IMR-90 (cell line): ENCODE measurements at regions not wholly inside any gene's neighbourhood (a gene's known extent, or its start where the extent isn't known, plus 50 kb on each side); places are given as distances from the start of the nearest gene placed in this dataset.

Experiments used
- ATAC-seq: fragments of 200-7000 bp; cut with Tn5 transposase; 2 replicates; pipeline ENCODE4 v1.9.1; 2020; ENCODE audit warnings: low read depth, mild to moderate bottlenecking, moderate library complexity
- BruUV-seq: library from RNA; stranded (reverse); fragments of 400-500 nt; replicated peaks from 2 replicates; lab custom pipeline; 2021; lab: Mats Ljungman, UMichigan
- CTCF ChIA-PET: fragments of 300-600 bp; formaldehyde crosslinking; extraction: SDS; loops from one replicate; lab custom pipeline; 2021; ENCODE audit warnings: antibody characterized with exemption; lab: Yijun Ruan, JAX
- POLR2A ChIA-PET: fragments of 300-600 bp; sonication (Branson Sonifier 250); formaldehyde crosslinking; loops from one replicate; lab custom pipeline; 2022; ENCODE audit warnings: antibody characterized with exemption; ENCODE audit not compliant: unreplicated experiment; lab: Charles Lee
- DNase-seq: peaks from one replicate; pipeline ENCODE4 v3.0.0; 2013
- H2AFZ ChIP-seq: replicated peaks from 2 replicates; pipeline ENCODE3; 2013; ENCODE audit warnings: low read length, mild to moderate bottlenecking; ENCODE audit not compliant: poor library complexity
- H2AK5ac ChIP-seq: 2 replicates; pipeline ENCODE4 v1.6.1; 2013; ENCODE audit warnings: low read depth, low read length, inconsistent platforms
- H2AK9ac ChIP-seq: replicated peaks from 2 replicates; pipeline ENCODE3; 2013; ENCODE audit warnings: mild to moderate bottlenecking, low read depth, low read length, moderate library complexity; ENCODE audit not compliant: poor library complexity
- H2BK120ac ChIP-seq: 2 replicates; pipeline ENCODE4 v1.6.1; 2013; ENCODE audit warnings: low read depth, low read length, inconsistent platforms
- H2BK15ac ChIP-seq: 3 replicates; pipeline ENCODE4 v1.6.1; 2013; ENCODE audit warnings: low read depth, low read length, inconsistent platforms
- H2BK20ac ChIP-seq: 2 replicates; pipeline ENCODE4 v1.6.1; 2013; ENCODE audit warnings: low read depth, mild to moderate bottlenecking, inconsistent platforms, low read length, moderate library complexity
- H2BK5ac ChIP-seq: 2 replicates; pipeline ENCODE4 v1.6.1; 2013; ENCODE audit warnings: mild to moderate bottlenecking, low read depth, low read length, inconsistent platforms; ENCODE audit not compliant: poor library complexity, severe bottlenecking
- H3K14ac ChIP-seq: replicated peaks from 2 replicates; pipeline ENCODE4 v1.6.1; 2013; ENCODE audit warnings: low read depth, low read length, inconsistent platforms
- H3K18ac ChIP-seq: 2 replicates; pipeline ENCODE4 v1.6.1; 2013; ENCODE audit warnings: low read depth, low read length, control low read depth
- H3K23ac ChIP-seq: 2 replicates; pipeline ENCODE4 v1.6.1; 2013; ENCODE audit warnings: low read depth, low read length, inconsistent platforms
- H3K27ac ChIP-seq: 2 replicates; pipeline ENCODE4 v1.5.1; 2013; ENCODE audit warnings: mild to moderate bottlenecking, control low read depth, low read length; ENCODE audit not compliant: insufficient read depth
- H3K27me3 ChIP-seq: 2 replicates; pipeline ENCODE4 v1.6.1; 2013; ENCODE audit warnings: low read length; ENCODE audit not compliant: control insufficient read depth, insufficient read depth
- H3K36me3 ChIP-seq: 2 replicates; pipeline ENCODE4 v1.6.1; 2013; ENCODE audit warnings: low read length, mixed read lengths; ENCODE audit not compliant: control insufficient read depth, insufficient read depth
- H3K4ac ChIP-seq: 2 replicates; pipeline ENCODE4 v1.6.1; 2013; ENCODE audit warnings: low read depth, low read length, inconsistent platforms
- H3K4me1 ChIP-seq: 2 replicates; pipeline ENCODE4 v1.6.1; 2013; ENCODE audit warnings: low read length, mixed read lengths; ENCODE audit not compliant: control insufficient read depth, insufficient read depth
- H3K4me2 ChIP-seq: 2 replicates; pipeline ENCODE4 v1.6.1; 2013; ENCODE audit warnings: low read depth, mild to moderate bottlenecking, control low read depth, low read length, moderate library complexity
- H3K4me3 ChIP-seq: 2 replicates; pipeline ENCODE4 v1.5.1; 2013; ENCODE audit warnings: low read depth, mild to moderate bottlenecking, control low read depth, low read length, moderate library complexity; ENCODE audit not compliant: insufficient read depth
- H3K56ac ChIP-seq: 2 replicates; pipeline ENCODE4 v1.6.1; 2013; ENCODE audit warnings: low read length, inconsistent platforms; ENCODE audit not compliant: insufficient read depth; ENCODE audit errors: extremely low read depth
- H3K79me1 ChIP-seq, 2 experiments: 2 replicates each; pipeline ENCODE4 v1.6.1; 2013; ENCODE audit warnings: low read length in 2 of 2, inconsistent platforms in 1 of 2, low read depth in 1 of 2
- H3K9ac ChIP-seq: 2 replicates; pipeline ENCODE4 v1.6.1; 2013; ENCODE audit warnings: low read depth, low read length, control low read depth
- H3K9me1 ChIP-seq: 2 replicates; pipeline ENCODE4 v1.6.1; 2013; ENCODE audit warnings: low read length, inconsistent platforms; ENCODE audit not compliant: insufficient read depth
- H3K9me3 ChIP-seq: 2 replicates; pipeline ENCODE4 v1.6.1; 2013; ENCODE audit warnings: low read length; ENCODE audit not compliant: control insufficient read depth, insufficient read depth
- H4K20me1 ChIP-seq: 2 replicates; pipeline ENCODE4 v1.6.1; 2013; ENCODE audit warnings: low read length, inconsistent platforms; ENCODE audit not compliant: insufficient read depth
- H4K5ac ChIP-seq: 2 replicates; pipeline ENCODE4 v1.6.1; 2013; ENCODE audit warnings: mild to moderate bottlenecking, low read depth, low read length, control low read depth
- H4K8ac ChIP-seq, 2 experiments: 2 replicates each; pipeline ENCODE4 v1.6.1; 2013; ENCODE audit warnings: low read depth in 2 of 2, low read length in 2 of 2, control low read depth in 1 of 2, inconsistent platforms in 1 of 2
- H4K91ac ChIP-seq: 2 replicates; pipeline ENCODE4 v1.6.1; 2013; ENCODE audit warnings: low read depth, low read length, inconsistent platforms; ENCODE audit not compliant: insufficient read depth
- BHLHE40 ChIP-seq: fragments of 150-350 bp; IDR thresholded peaks from 2 replicates; pipeline ENCODE4 v1.6.1; 2016; ENCODE audit warnings: mild to moderate bottlenecking, low read depth, low read length
- CEBPB ChIP-seq: IDR thresholded peaks from 2 replicates; pipeline ENCODE4 v1.6.1; 2012; ENCODE audit warnings: low read depth, low read length, improper control_type of control experiment
- CHD1 ChIP-seq: IDR thresholded peaks from 2 replicates; pipeline ENCODE4 v1.6.1; 2012; ENCODE audit warnings: low read depth, low read length, improper control_type of control experiment
- CTCF ChIP-seq: conservative IDR thresholded peaks from 2 replicates; pipeline ENCODE4 v1.5.1; 2012; ENCODE audit warnings: mild to moderate bottlenecking, low read depth, low read length, improper control_type of control experiment
- ELK1 ChIP-seq: fragments of 150-350 bp; IDR thresholded peaks from 2 replicates; pipeline ENCODE4 v1.6.1; 2016; ENCODE audit warnings: low read depth, mild to moderate bottlenecking, low read length, moderate library complexity, borderline replicate concordance
- FOS ChIP-seq: fragments of 150-350 bp; IDR thresholded peaks from 2 replicates; pipeline ENCODE4 v1.6.1; 2016; ENCODE audit warnings: low read depth, low read length
- MAFK ChIP-seq: IDR thresholded peaks from 2 replicates; pipeline ENCODE4 v1.6.1; 2012; ENCODE audit warnings: low read depth, low read length, improper control_type of control experiment
- MAZ ChIP-seq: IDR thresholded peaks from 2 replicates; pipeline ENCODE4 v1.6.1; 2012; ENCODE audit warnings: low read depth, mild to moderate bottlenecking, low read length, improper control_type of control experiment, moderate library complexity, borderline replicate concordance
- MXI1 ChIP-seq: IDR thresholded peaks from 2 replicates; pipeline ENCODE4 v1.6.1; 2012; ENCODE audit warnings: low read depth, mild to moderate bottlenecking, low read length, moderate library complexity, borderline replicate concordance
- NFE2L2 ChIP-seq: fragments of 150-350 bp; IDR thresholded peaks from 2 replicates; pipeline ENCODE4 v1.6.1; 2016; ENCODE audit warnings: low read depth, mild to moderate bottlenecking, low read length
- POLR2A ChIP-seq: IDR thresholded peaks from 2 replicates; pipeline ENCODE4 v1.6.1; 2012; ENCODE audit warnings: mild to moderate bottlenecking, low read depth, low read length
- RAD21 ChIP-seq: IDR thresholded peaks from 2 replicates; pipeline ENCODE4 v1.6.1; 2012; ENCODE audit warnings: low read length, improper control_type of control experiment
- RCOR1 ChIP-seq: IDR thresholded peaks from 2 replicates; pipeline ENCODE4 v1.6.1; 2012; ENCODE audit warnings: mild to moderate bottlenecking, low read length, improper control_type of control experiment; ENCODE audit not compliant: insufficient replicate concordance
- RFX5 ChIP-seq: IDR thresholded peaks from 2 replicates; pipeline ENCODE4 v1.8.0; 2012; ENCODE audit warnings: low read depth, mild to moderate bottlenecking, low read length, moderate library complexity
- SMC3 ChIP-seq: fragments of 150-350 bp; IDR thresholded peaks from 2 replicates; pipeline ENCODE4 v1.6.1; 2016; ENCODE audit warnings: low read depth, mild to moderate bottlenecking, antibody characterized with exemption, low read length, moderate library complexity
- USF2 ChIP-seq: fragments of 150-350 bp; IDR thresholded peaks from 2 replicates; pipeline ENCODE4 v1.6.1; 2017; ENCODE audit warnings: mild to moderate bottlenecking, antibody characterized with exemption, low read length, low read depth
- WGBS, 2 experiments: methylation state at CpG; one replicate each; pipeline versions ENCODE4 v1.1.5 to v1.1.7; 2013; ENCODE audit warnings: missing lambda C conversion rate in 2 of 2; ENCODE audit not compliant: insufficient read length in 1 of 2; ENCODE audit errors: extremely low coverage in 2 of 2; 5-methylcytosine and 5-hydroxymethylcytosine counted together
- dilution Hi-C: fragments of 300-500 bp; cut with HindIII; formaldehyde crosslinking; loops from one replicate; pipeline ENCODE4 v1.14.3; 2018; ENCODE audit warnings: low sequenced_read_pairs; ENCODE audit not compliant: unreplicated experiment
- in situ Hi-C: fragments of 300-500 bp; cut with MboI; formaldehyde crosslinking; loops from 3 replicates; pipeline ENCODE4 v1.14.3; 2019; ENCODE audit warnings: low sequenced_read_pairs, inconsistent platforms, mixed read lengths
- intact Hi-C: fragments of 100-400 bp; cut with micrococcal nuclease; formaldehyde crosslinking; loops from 2 replicates; pipeline ENCODE4 v1.10.0; 2022

GRCh38 chr14:30017370-30017993 is 89.8 kb upstream of the PRKD1 start:
- no peak for ATAC-seq
- Histone ChIP-seq H3K27ac (no peak overlapping the region), H4K5ac (no peak overlapping the region), H2AK9ac (no peak overlapping the region), H4K91ac (no peak overlapping the region), H3K9me3 (no peaks in the 10 kb centered on the region), H3K4me2 (no peak overlapping the region), H3K36me3 (no peaks in the 10 kb centered on the region), H3K18ac (no peak overlapping the region), H3K9ac (no peak overlapping the region), H2AK5ac (no peak overlapping the region), H3K14ac (no peak overlapping the region), H4K8ac (no peak overlapping the region), H2BK15ac (no peak overlapping the region), H3K4me3 (no peak overlapping the region), H2AFZ (no peak overlapping the region), H3K56ac (no peak overlapping the region), H4K20me1 (no peaks in the 10 kb centered on the region), H3K4me1 (no peaks in the 10 kb centered on the region; the same call in 1 of the 2 replicates), H2BK120ac (no peak overlapping the region), H3K4ac (no peak overlapping the region), H3K23ac (no peak overlapping the region), H3K79me1 (no peaks in the 10 kb centered on the region), H3K27me3 (no peaks in the 10 kb centered on the region), H3K9me1 (no peaks in the 10 kb centered on the region), H2BK5ac (no peak overlapping the region), H2BK20ac (no peak overlapping the region)
- no peak for DNase-seq
- TF ChIP-seq MAFK, result no peak
- TF ChIP-seq NFE2L2, result no peak
- no peak for TF ChIP-seq MAZ
- no peak for TF ChIP-seq MXI1
- TF ChIP-seq ELK1, result no peak
- TF ChIP-seq CHD1, result no peak
- no peak for TF ChIP-seq USF2
- no peak for TF ChIP-seq RFX5
- no peak for TF ChIP-seq CTCF
- TF ChIP-seq FOS, result no peak
- no peak for TF ChIP-seq POLR2A
- no peak for TF ChIP-seq BHLHE40
- no peak for TF ChIP-seq RAD21
- no peak for TF ChIP-seq SMC3
- TF ChIP-seq CEBPB, result no peak
- no peak for TF ChIP-seq RCOR1
- CTCF ChIA-PET, result no interaction called here
- POLR2A ChIA-PET, result no interaction called here
- in situ Hi-C loops, result loop anchor here (25.0 kb wide), 1 partner anchor 1255 kb away; the partner anchor contains the start of gene FOXG1
- BruUV-seq, result no TSS peak
- dilution Hi-C loops, result no loop called here
- WGBS, 2 experiments, result 60% methylated on average over 1 of the region's 2 CpGs; no CpG with 5 or more reads in 1 of the 2 experiments
- intact Hi-C loops, result no loop called here
